ENCODE measurements at regions not wholly inside any gene's neighbourhood (a gene's known extent, or its start where the extent isn't known, plus 50 kb on each side); places are given as distances from the start of the nearest gene placed in this dataset.
"Not testable (repeated sequence)": the region's sequence is repeated elsewhere in the genome, so short reads cannot be mapped to it uniquely, and the experiment has no call there.

DNA sequence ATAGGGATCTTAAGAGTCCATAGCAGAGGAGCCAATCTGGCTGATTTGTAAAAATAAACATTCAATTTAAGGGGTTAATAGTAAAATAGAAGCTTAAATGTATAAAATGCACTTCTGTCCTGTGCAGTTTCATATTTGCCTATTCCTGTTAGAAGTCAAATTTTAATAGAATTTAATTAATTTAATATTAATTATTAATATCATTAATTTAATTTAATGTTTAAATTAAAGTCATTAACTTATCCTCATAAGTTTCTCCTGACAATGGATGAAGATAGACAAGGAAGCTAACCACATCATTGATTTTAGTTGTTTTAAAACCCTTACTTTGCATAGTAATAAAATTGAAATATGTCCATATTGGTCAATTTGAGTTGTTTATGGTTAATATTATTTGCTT, 1096.2 kb upstream of the EPHA6 start:
- DNase-seq, result no peak

GRCh38 chr3:95719481-95719880, 1094.9 kb upstream of the EPHA6 start:
- no peak for DNase-seq

DNA sequence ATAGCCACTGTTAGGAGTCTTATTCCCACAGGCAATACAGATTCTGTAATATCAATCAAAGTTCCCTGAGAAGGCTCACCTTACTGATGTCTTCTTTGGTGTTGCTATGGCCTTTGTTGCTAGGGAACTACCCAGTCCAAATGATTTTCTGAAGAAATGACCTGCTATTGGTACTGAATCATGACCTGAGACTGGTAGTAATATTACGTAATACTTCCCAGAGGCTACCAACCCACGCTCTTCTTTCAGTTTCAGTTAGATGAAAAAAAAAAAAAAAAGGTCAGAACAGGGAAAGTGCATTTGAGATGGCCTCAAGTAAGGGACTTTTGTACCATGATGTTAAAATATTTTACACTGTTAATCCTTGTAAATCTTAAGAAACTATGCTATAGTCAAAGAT, 1092.5 kb upstream of the EPHA6 start:
- no peak for DNase-seq

GRCh38 chr3:95725770-95726169, 1088.6 kb upstream of the EPHA6 start:
- DNase-seq, result no peak

DNA sequence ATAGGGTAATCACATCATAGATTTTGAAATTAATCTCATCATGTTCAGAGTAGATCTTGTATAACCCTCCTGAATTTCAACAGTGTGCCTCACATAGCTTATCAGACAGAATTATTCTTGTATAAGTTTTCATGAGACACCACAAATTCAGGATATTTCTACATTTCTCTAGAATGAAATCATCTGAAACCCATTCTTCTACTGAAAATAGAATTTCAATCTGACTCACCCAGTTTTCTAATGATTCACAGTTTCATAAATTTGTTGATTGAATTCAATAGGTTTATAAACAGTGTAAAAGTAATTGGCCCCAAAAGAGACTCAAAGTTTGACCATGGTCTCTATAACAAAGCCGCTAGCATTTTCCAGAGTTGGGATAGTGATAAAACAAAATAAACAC, 1082.6 kb upstream of the EPHA6 start:
- no peak for DNase-seq

DNA sequence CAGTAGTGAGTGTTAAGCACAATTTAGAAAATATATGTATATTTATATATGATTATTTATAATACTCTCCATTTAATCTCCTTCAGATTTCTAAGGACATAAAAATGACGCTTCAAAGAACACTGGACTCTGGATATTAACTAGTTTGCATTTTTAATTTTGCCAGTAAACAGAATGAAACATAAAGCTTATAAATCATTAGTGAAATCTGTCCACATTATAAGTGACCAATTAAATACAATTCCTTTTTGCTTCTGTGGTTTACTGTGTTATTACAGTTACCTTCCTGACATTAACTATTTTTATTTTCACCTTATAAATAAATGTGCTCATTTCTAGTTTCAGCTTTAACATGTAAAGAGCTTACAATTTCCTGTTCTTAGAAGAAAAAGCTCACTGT, 1081.1 kb upstream of the EPHA6 start:
- DNase-seq, result no peak

DNA sequence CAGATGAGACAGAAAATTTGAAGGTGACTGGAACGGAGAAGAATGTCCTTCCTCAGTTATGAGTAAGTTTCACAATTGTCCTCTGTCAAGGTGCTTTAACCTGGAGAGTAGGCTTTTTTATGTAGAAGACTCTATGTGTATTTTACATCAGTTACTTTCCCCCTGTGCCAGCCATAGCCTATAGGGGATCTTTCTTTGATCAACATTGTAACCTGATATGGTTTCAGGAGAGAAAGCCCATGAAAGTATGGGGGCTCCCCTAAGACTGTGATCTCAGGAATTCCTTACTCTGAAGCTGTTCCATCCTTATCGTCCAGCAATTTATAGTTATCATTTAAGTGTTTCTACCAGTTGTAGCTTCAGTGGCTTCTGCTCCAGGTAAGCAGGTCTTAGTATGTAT, 1076.3 kb upstream of the EPHA6 start:
- no peak for DNase-seq

- DNase-seq, result not testable (repeated sequence)
These were observed 1069.5 kb upstream of the EPHA6 start for GRCh38 chr3:95744896-95745295.

GRCh38 chr3:95750097-95750496, 1064.3 kb upstream of the EPHA6 start:
- DNase-seq, result no peak

DNA sequence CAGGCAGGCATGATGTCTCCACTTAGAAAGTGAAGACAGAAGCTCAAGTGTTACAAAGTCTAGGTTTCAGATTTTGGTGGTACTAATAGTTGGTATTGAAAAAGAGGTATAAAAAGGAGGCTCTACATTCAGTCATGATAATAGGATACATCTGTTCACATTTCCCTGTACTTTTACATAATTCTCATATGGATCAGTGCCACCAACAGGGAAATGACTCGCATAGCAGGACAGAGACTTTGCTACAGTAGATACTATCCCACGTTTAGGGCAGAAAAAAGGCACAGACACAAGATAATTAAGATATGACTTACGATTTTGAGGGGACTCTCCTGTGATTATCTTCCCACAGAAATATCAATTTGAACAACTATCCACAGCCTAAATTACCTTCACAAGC, 1062.9 kb upstream of the EPHA6 start:
- DNase-seq, result no peak

GRCh38 chr3:95752199-95752598, 1062.2 kb upstream of the EPHA6 start:
- DNase-seq, result no peak

DNA sequence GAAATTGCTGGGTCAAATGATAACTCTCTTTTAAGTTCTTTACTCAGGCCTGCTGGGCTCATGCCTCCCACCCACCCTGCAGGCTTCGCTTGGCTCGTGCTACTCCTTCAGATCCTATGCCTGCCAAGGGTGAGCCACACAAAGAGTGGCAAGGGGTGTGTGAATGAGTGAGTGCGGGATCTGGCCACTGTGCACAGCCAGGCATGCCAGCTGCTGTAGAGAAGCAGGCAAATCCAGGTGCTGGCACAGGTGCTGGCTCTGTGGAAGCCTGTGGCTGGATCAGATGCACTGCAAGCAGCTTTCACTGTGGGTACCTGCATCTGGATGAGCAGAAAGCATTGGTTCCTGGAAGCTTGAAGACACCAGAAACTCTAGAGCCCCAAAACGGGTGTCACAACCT, 1055.7 kb upstream of the EPHA6 start:
- no peak for DNase-seq

- no peak for DNase-seq
These were observed 1054.6 kb upstream of the EPHA6 start for GRCh38 chr3:95759614-95760301.

DNA sequence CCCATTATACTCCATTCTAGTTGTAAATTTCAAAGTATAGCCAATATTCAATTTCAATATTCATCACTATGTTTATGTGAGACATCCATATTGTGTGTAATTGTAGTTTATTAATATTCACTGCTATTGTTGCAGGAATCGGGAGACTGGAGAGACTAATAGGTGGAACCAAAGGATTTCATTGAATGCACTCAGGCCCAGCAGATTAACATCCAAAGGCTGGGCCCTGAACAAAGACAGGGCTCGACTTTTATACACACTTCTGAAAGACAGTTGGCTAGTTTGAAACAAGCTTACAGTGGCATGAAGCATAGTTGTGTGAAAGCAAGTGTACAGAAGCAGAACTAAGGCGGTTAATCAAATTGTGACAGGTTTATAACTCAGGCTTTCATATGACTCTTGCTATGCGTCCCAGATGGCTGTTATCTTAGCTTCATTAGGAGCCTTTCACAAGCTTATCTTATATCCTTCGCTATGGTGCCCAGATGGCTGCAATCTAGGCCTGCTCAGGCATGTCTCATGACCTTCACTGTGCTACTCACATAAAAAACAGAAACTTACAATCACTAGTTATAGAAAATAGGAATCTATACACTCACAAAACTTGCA, 1038.8 kb upstream of the EPHA6 start:
- no peak for DNase-seq

DNA sequence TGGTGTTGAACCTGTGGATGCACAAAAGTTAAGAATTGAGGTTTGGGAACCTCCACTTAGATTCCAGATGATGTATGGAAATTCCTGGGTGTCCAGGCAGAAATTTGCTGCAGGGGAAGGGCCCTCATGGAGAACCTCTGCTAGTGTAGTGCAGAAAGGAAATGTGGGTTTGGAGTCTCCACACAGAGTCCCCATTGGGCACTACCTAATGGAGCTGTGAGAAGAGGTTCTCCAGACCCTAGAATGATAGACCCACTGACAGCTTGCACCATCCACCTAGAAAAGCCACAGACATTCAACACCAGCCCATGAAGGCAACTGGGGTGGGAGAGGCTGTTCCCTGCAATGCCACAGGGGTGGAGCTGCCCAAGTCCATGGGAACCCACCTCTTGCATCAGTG, 1032.8 kb upstream of the EPHA6 start:
- DNase-seq, result no peak

GRCh38 chr3:95789111-95789510, 1025.3 kb upstream of the EPHA6 start:
- DNase-seq, result no peak

- DNase-seq, result no peak
These were observed 1017.3 kb upstream of the EPHA6 start for GRCh38 chr3:95797081-95797480.

DNA sequence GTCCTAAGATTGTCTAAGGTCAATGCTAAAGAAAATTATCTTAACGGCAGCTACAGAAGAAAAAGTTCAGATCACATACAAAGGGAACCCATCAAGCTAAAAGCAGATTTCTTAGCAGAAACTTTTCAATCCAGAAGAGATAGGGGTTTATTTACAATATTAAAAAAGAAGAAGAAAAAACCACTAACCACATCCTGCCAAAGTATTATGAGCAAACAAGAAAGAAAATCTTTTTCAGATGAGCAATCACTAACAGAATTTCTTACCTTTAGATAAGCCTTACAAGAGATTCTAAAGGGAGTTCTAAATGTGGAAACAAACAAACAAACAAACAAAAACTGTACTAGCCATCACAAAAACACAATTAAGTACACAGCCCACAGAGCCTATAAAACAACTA, 1015.8 kb upstream of the EPHA6 start:
- no peak for DNase-seq

- DNase-seq, result no peak
These were observed 1003.9 kb upstream of the EPHA6 start for GRCh38 chr3:95810462-95810861.

DNA sequence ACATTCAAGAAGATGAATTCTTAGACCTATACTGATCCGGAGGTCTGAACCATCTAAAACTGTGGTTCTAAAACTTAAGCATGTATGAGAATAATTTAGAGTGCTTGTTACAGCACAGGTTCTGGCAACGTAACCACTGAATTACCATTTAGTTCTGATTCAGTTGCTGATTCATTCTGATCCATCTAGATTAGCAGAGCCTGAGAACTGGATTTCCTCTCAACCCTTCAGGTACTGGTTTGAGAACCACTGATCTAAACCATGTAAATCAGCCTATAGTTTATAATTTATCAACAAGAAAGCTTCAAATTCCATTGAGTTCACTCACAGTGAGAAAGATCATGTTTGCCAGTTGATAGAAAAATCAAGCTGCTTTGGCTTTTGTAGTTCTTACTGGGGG, 1001.1 kb upstream of the EPHA6 start:
- DNase-seq, result no peak

DNA sequence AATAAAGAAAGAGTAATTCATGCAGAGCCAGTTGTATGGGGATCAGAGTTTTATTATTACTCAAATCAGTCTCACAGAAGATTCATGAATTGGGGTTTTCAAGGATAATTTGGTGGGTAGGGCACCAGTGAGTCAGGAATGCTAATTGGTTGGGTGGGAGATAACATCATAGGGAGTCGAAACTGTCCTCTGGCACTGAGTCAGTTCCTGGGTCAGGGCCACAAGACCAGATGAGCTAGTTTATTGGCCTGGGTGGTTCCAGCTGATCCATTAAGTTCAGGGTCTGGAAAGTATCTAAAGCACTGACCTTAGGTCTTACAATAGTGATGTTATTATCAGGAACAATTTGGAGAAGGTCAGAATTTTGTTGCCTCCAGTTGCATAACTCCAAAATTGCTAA, 998.6 kb upstream of the EPHA6 start:
- no peak for DNase-seq

DNA sequence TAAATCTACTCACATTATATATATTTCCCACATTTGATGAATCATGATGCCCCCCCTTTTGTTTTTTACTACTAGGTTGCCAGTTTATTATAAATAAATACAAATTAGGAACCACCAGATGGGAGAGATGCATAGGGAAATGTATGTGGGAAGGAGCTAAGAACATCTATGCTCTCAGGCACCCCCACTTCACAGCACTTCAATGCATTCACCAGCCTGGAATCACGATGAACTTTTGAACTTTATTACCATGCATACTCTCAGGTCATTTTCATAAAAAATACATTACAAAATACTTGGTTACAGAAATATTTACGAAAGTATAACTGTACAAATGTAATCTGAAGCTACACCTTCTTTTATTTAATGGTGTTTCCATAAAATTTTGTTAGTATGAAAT, 988.0 kb upstream of the EPHA6 start:
- DNase-seq, result no peak

- no peak for DNase-seq
These were observed 982.2 kb upstream of the EPHA6 start for GRCh38 chr3:95832146-95832545.

DNA sequence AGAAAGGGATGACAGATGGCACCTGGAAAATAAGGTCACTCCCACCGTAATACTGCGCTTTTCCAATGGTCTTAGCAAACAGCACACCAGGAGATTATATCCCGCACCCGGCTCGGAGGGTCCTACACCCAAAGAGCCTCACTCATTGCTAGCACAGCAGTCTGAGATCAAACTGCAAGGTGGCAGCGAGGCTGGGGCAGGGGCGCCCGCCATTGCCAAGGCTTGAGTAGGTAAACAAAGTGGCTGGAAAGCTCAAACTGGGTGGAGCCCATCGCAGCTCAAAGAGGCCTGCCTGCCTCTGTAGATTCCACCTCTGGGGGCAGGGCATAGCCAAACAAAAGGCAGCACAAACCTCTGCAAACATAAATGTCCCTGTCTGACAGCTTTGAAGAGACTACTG, 953.8 kb upstream of the EPHA6 start:
- DNase-seq, result not testable (repeated sequence)

- no peak for DNase-seq
These were observed 930.6 kb upstream of the EPHA6 start for GRCh38 chr3:95883801-95884200.

Data from NCI-H1105 (cell line).